AG04449 (cell line): ENCODE measurements at regions not wholly inside any gene's neighbourhood (a gene's known extent, or its start where the extent isn't known, plus 50 kb on each side); places are given as distances from the start of the nearest gene placed in this dataset.

ENCODE experiments used
- CTCF ChIA-PET: fragments of 350-600 bp; formaldehyde crosslinking; extraction: SDS; loops from one replicate; lab custom pipeline; 2021; ENCODE audit warnings: antibody characterized with exemption; lab: Yijun Ruan, JAX
- POLR2A ChIA-PET: fragments of 400-600, 350-600 bp; formaldehyde crosslinking; extraction: SDS; loops from one replicate; lab custom pipeline; 2020; ENCODE audit warnings: antibody characterized with exemption, inconsistent platforms; lab: Yijun Ruan, JAX
- DNase-seq: peaks from one replicate; pipeline ENCODE4 v3.0.0-alpha.2; 2010; ENCODE audit warnings: low read depth, low spot score
- H3K4me3 ChIP-seq: 2 replicates; pipeline ENCODE4 v1.5.1; 2011; ENCODE audit warnings: low read depth, mild to moderate bottlenecking, control low read depth, low read length
- CTCF ChIP-seq: IDR thresholded peaks from one replicate; pipeline ENCODE4 v1.5.1; 2011; ENCODE audit warnings: mild to moderate bottlenecking, moderate library complexity, low read length, control low read depth, inconsistent platforms; ENCODE audit not compliant: insufficient read depth; ENCODE audit errors: missing control alignments

GRCh38 chr2:116687371-116687770 lies 1127.1 kb upstream of the DDX18 start:
- no peak overlapping the region for H3K4me3 ChIP-seq
- no peak for DNase-seq
- ChIA-PET POLR2A (no interaction called here), CTCF (no interaction called here)
- no peak for TF ChIP-seq CTCF

GRCh38 chr2:116692988-116693387 lies 1121.5 kb upstream of the DDX18 start:
- ChIA-PET POLR2A (no interaction called here), CTCF (no interaction called here)
- no peak for TF ChIP-seq CTCF
- no peak for DNase-seq
- no peak overlapping the region for H3K4me3 ChIP-seq

GRCh38 chr2:116696223-116696622 lies 1118.3 kb upstream of the DDX18 start:
- ChIA-PET CTCF (no interaction called here), POLR2A (no interaction called here)
- no peak for DNase-seq
- no peak for TF ChIP-seq CTCF
- H3K4me3 ChIP-seq, result no peak overlapping the region

- DNase-seq, result no peak
- POLR2A ChIA-PET, result no interaction called here
- no peak overlapping the region for H3K4me3 ChIP-seq
- CTCF ChIA-PET, result no interaction called here
- no peak for TF ChIP-seq CTCF
Observed at GRCh38 chr2:116696903-116697302, 1117.6 kb upstream of the DDX18 start.

- CTCF ChIA-PET, result no interaction called here
- DNase-seq, result no peak
- TF ChIP-seq CTCF, result no peak
- POLR2A ChIA-PET, result no interaction called here
- H3K4me3 ChIP-seq, result no peak overlapping the region
Observed at GRCh38 chr2:116706396-116706795, 1108.1 kb upstream of the DDX18 start.

- no peak for TF ChIP-seq CTCF
- CTCF ChIA-PET, result no interaction called here
- DNase-seq, result no peak
- no peak overlapping the region for H3K4me3 ChIP-seq
- POLR2A ChIA-PET, result no interaction called here
Observed at GRCh38 chr2:116716038-116716437, 1098.5 kb upstream of the DDX18 start.

GRCh38 chr2:116716444-116716843 lies 1098.0 kb upstream of the DDX18 start:
- no peak for TF ChIP-seq CTCF
- ChIA-PET POLR2A (no interaction called here), CTCF (no interaction called here)
- H3K4me3 ChIP-seq, result no peak overlapping the region
- no peak for DNase-seq
